ENCODE measurements at regions not wholly inside any gene's neighbourhood (a gene's known extent, or its start where the extent isn't known, plus 50 kb on each side); places are given as distances from the start of the nearest gene placed in this dataset.

DNA sequence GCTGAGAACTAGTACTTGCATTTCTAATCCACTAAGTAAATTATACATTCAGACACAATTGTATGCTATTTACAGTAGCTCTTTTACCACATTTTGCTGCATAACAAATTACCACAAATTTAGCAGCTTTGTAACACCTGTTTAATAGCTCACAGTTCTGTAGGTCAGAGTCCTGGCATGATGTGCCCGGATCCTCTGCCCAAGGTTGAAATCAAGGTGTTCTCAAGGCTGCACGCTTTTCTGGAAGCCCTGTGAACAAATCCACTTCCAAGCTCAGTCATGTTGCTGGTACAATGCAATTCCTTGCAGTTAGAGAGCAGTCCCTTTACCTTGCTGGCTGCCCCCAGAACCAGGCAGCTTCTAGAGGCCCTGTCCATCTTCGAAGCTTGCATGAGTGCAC is 716.0 kb downstream of the HACE1 start:
- Histone ChIP-seq H3K23ac (ENCODE audit: insufficient read length) (no peak overlapping the region), H3K4ac (replicated peaks; ENCODE audit: insufficient read length, low read depth, low read length) (no peak overlapping the region), H2BK12ac (ENCODE audit: low read depth, low read length) (no peak overlapping the region; the same call in 1 of the 2 replicates), H2AK5ac (ENCODE audit: low read depth, low read length) (no peak overlapping the region), H2BK20ac (ENCODE audit: low read length) (no peak overlapping the region), H2BK120ac (replicated peaks; ENCODE audit: low read depth, low read length) (no peak overlapping the region), H3K4me2 (ENCODE audit: insufficient read depth in 1 of 2, low read depth in 2 of 2, low read length in 2 of 2) (no peak overlapping the region), H3K4me1 (replicated peaks in 1 of 4; ENCODE audit: control insufficient read depth in 3 of 4, insufficient read depth in 4 of 4, low read length in 3 of 4) (no peaks in the 10 kb centered on the region), H3K9me3 (ENCODE audit: insufficient read depth in 2 of 2, low read depth in 1 of 2, low read length in 1 of 2) (0 out of 4 replicates have a peak, but pooled peaks cover 0 to 2% of the 10 kb centered on the region in 2 experiments), H3K27ac (ENCODE audit: low read depth, low read length) (no peak overlapping the region), H3K18ac (ENCODE audit: extremely low read depth, low read length) (no peak overlapping the region), H2BK15ac (ENCODE audit: low read length) (no peak overlapping the region), H3K14ac (ENCODE audit: insufficient read length) (no peak overlapping the region), H4K8ac (ENCODE audit: extremely low read depth, insufficient read depth, low read length) (no peak overlapping the region), H3K56ac (replicated peaks; ENCODE audit: insufficient read length, low read depth, low read length) (no peak overlapping the region), H4K91ac (replicated peaks; ENCODE audit: insufficient read length, low read length) (no peak overlapping the region), H3K4me3 (ENCODE audit: extremely low read depth in 1 of 4, insufficient read depth in 2 of 4, low read depth in 3 of 4, low read length in 4 of 4) (no peak overlapping the region), H3K9ac (replicated peaks in 1 of 4; ENCODE audit: extremely low read depth in 1 of 4, low read depth in 3 of 4, low read length in 3 of 4) (no peak overlapping the region), H4K5ac (ENCODE audit: insufficient read length, low read depth, low read length) (no peak overlapping the region), H2BK5ac (ENCODE audit: low read depth, low read length) (no peak overlapping the region), H3K79me2 (ENCODE audit: control insufficient read depth in 1 of 2, insufficient read depth in 2 of 2, low read length in 2 of 2) (no peaks in the 10 kb centered on the region), H3K79me1 (ENCODE audit: low read depth, low read length) (no peaks in the 10 kb centered on the region), H3K23me2 (ENCODE audit: low read depth, low read length) (no peaks in the 10 kb centered on the region), H2AFZ (ENCODE audit: low read length) (no peak overlapping the region), H4K20me1 (replicated peaks in 1 of 2; ENCODE audit: control insufficient read depth in 1 of 2, insufficient read depth in 2 of 2, low read length in 2 of 2) (no peaks in the 10 kb centered on the region), H3K36me3 (ENCODE audit: control insufficient read depth in 2 of 4, insufficient read depth in 4 of 4, low read length in 3 of 4) (no peaks in the 10 kb centered on the region), H3K27me3 (replicated peaks in 1 of 4; ENCODE audit: control insufficient read depth in 3 of 4, extremely low read depth in 1 of 4, insufficient read depth in 3 of 4, low read length in 3 of 4) (no peaks in the 10 kb centered on the region)
- ChIA-PET CTCF (ENCODE audit: partially characterized antibody) (interaction anchor here (0.9 to 1.0 kb wide), 2 partner anchors 18 to 59 kb away, joined by 3 to 4 read pairs; no protein-coding TSS in a partner anchor), POLR2A (ENCODE audit: partially characterized antibody) (no interaction called here)
- TF ChIP-seq, protein P1, sequence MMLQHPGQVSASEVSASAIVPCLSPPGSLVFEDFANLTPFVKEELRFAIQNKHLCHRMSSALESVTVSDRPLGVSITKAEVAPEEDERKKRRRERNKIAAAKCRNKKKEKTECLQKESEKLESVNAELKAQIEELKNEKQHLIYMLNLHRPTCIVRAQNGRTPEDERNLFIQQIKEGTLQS (IDR thresholded peaks at IDR 0.05; ENCODE audit: insufficient read depth, low read depth, low read length), result no peak
- TF ChIP-seq SUZ12 (IDR thresholded peaks at IDR 0.05; ENCODE audit: low read length), result no peak
- TF ChIP-seq EGR1 (IDR thresholded peaks at IDR 0.05; ENCODE audit: borderline replicate concordance, low read depth, low read length), result no peak
- no peak for TF ChIP-seq SRF (IDR thresholded peaks at IDR 0.05; ENCODE audit: low read depth, low read length)
- no peak for TF ChIP-seq TAF7 (optimal IDR thresholded peaks at IDR 0.05; ENCODE audit: borderline replicate concordance, low read depth, low read length)
- TF ChIP-seq CBX8 (IDR thresholded peaks at IDR 0.05; ENCODE audit: borderline replicate concordance, low read depth, low read length), result no peak
- no peak for TF ChIP-seq TCF12 (IDR thresholded peaks at IDR 0.05; ENCODE audit: low read depth, low read length)
- FAIRE-seq, result no peak
- 89% methylated on average over 3 of the region's 3 CpGs; no CpG with 5 or more reads in 1 of the 2 experiments for WGBS, 2 experiments (ENCODE audit: extremely low coverage in 1 of 2, insufficient coverage in 1 of 2, insufficient read length in 1 of 2, insufficient replicate concordance in 2 of 2, low coverage in 1 of 2, low lambda C conversion rate in 2 of 2, missing lambda C conversion rate in 1 of 2)
- no peak for DNase-seq (ENCODE audit: low read depth in 1 of 2, low spot score in 2 of 2)

Data from H1 (cell line).